H1 (cell line): ENCODE measurements at regions not wholly inside any gene's neighbourhood (a gene's known extent, or its start where the extent isn't known, plus 50 kb on each side); places are given as distances from the start of the nearest gene placed in this dataset.

Experiments
- ATF3 ChIP-seq: IDR thresholded peaks from 2 replicates; pipeline ENCODE4 v1.6.1; 2011; ENCODE audit warnings: low read depth, mild to moderate bottlenecking, low read length; ENCODE audit not compliant: insufficient read depth
- BRCA1 ChIP-seq: IDR thresholded peaks from 2 replicates; pipeline ENCODE4 v1.6.1; 2012; ENCODE audit warnings: low read depth, low read length, improper control_type of control experiment
- CHD7 ChIP-seq: fragments of 300-600 bp; sonication (generic); IDR thresholded peaks from 2 replicates; pipeline ENCODE4 v1.7.1; 2012; ENCODE audit warnings: low read length, moderate library complexity, mild to moderate bottlenecking, inconsistent platforms; ENCODE audit not compliant: insufficient replicate concordance
- CTCF ChIP-seq, 3 experiments: IDR thresholded peaks; 1 replicate in 2 of 3; 2 replicates in 1 of 3; pipeline versions ENCODE4 v1.5.1 to v1.6.1; 2011; ENCODE audit warnings: low read length in 3 of 3, mild to moderate bottlenecking in 3 of 3, inconsistent platforms in 2 of 3, low read depth in 1 of 3, moderate library complexity in 1 of 3; ENCODE audit not compliant: insufficient read depth in 1 of 3; ENCODE audit errors: control extremely low read depth in 1 of 3
- KDM4A ChIP-seq: IDR thresholded peaks from one replicate; pipeline ENCODE4 v1.7.1; 2012; ENCODE audit warnings: low read depth, mild to moderate bottlenecking, moderate library complexity, low read length, inconsistent platforms; ENCODE audit not compliant: severe bottlenecking
- POLR2A ChIP-seq, 2 experiments: IDR thresholded peaks; 1 replicate in 1 of 2; 2 replicates in 1 of 2; pipeline ENCODE4 v1.6.1; 2011; ENCODE audit warnings: low read depth in 2 of 2, low read length in 2 of 2, mild to moderate bottlenecking in 2 of 2; ENCODE audit errors: control extremely low read depth in 1 of 2
- TBP ChIP-seq: IDR thresholded peaks from 2 replicates; pipeline ENCODE4 v1.6.1; 2011; ENCODE audit warnings: low read depth, low read length, improper control_type of control experiment

- TF ChIP-seq CHD7, result no peak
- TF ChIP-seq TBP, result no peak
- TF ChIP-seq ATF3, result no peak
- no peak for TF ChIP-seq KDM4A
- TF ChIP-seq POLR2A (IDR thresholded peaks at IDR 0.05; ENCODE audit: control extremely low read depth in 1 of 2, low read depth in 2 of 2, low read length in 2 of 2), result no peak
- no peak for TF ChIP-seq CTCF (IDR thresholded peaks at IDR 0.05; ENCODE audit: control extremely low read depth in 1 of 3, insufficient read depth in 1 of 3, low read depth in 1 of 3, low read length in 3 of 3)
- no peak for TF ChIP-seq BRCA1
Measured at GRCh38 chr17:11121341-11121985, 119.5 kb upstream of the SHISA6 start (continued).
